ENCODE measurements at regions not wholly inside any gene's neighbourhood (a gene's known extent, or its start where the extent isn't known, plus 50 kb on each side); places are given as distances from the start of the nearest gene placed in this dataset.

DNA sequence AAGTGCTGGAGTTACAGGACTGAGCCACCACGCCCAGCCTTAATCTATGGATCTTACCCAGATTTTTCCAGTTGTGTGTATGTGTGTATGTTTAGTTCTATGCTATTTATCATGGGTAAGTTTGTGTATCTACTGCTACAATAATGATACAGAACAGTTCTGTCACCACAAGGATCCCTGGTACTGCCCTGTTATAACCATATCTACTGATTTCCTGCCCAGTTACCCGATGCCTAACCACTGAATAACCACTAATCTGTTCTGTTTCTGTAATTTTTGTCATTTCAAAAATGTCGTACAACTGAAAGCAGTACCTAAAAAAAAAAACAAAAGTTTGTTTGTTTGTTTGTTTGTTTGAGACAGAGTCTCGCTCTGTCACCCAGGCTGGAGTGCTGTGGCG lies 123.7 kb upstream of the RAP2B start:
- 79% methylated on average over 5 of the region's 5 CpGs for WGBS, 2 donors
- no peak overlapping the region for H3K4me3 ChIP-seq (ENCODE audit: low read depth in 1 of 2, low read length in 2 of 2)
- no peaks in the 10 kb centered on the region for H3K36me3 ChIP-seq (ENCODE audit: control insufficient read depth in 2 of 2, insufficient read depth in 2 of 2, low read length in 1 of 2)
- no peaks in the 10 kb centered on the region for H3K4me1 ChIP-seq (ENCODE audit: control insufficient read depth in 2 of 2, insufficient read depth in 2 of 2, low read length in 1 of 2)
- no peaks in the 10 kb centered on the region for H3K27me3 ChIP-seq (ENCODE audit: control insufficient read depth in 1 of 2, insufficient read depth in 2 of 2, low read length in 2 of 2)
- H3K27ac ChIP-seq (ENCODE audit: low read depth in 2 of 2, low read length in 1 of 2) = no peak overlapping the region
- H3K9me3 ChIP-seq (ENCODE audit: control insufficient read depth in 2 of 2, insufficient read depth in 1 of 2, low read depth in 1 of 2, low read length in 1 of 2) = no peaks in the 10 kb centered on the region

DNA sequence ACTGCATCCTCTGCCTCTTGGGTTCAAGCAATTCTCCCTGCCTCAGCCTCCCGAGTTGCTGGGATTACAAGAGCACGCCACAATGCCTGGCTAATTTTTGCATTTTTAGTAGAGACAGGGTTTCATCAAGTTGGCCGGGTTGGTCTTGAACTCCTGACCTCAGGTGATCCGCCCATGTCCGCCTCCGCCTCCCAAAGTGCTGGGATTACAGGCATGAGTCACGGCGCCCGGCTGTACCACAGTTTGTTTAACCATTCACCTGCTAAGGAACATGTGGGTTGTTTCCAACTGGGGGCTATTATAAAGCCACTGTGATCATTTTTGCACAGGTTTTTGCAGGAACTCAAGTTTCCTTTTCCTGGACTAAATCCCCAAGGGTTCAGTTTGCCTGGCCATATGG lies 123.2 kb upstream of the RAP2B start:
- H3K9me3 ChIP-seq (ENCODE audit: control insufficient read depth in 2 of 2, insufficient read depth in 1 of 2, low read depth in 1 of 2, low read length in 1 of 2) = no peaks in the 10 kb centered on the region
- WGBS, 2 donors = 30 to 42% methylated on average over 9 of the region's 9 CpGs
- no peaks in the 10 kb centered on the region for H3K4me1 ChIP-seq (ENCODE audit: control insufficient read depth in 2 of 2, insufficient read depth in 2 of 2, low read length in 1 of 2)

DNA sequence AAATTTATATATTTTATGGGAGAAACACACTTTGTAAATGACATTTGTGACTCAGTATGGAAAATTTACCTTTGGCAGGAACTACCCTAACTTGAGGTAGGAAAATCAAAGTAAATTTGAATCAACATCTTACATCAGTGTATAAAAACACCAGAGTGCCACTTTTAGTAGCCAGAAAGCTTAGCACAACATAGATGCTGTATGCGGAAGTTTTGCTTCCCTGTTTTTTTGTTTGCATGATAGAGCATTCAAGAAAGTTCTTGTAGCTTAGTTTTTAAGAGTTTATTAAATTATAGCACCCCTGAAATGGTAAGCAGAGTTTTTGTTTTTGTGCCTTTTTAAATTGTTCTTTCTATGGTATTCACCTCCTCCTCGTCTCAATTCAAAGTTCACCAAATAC lies 120.8 kb upstream of the RAP2B start:
- no peaks in the 10 kb centered on the region for H3K27me3 ChIP-seq (ENCODE audit: control insufficient read depth in 1 of 2, insufficient read depth in 2 of 2, low read length in 2 of 2)
- H3K4me3 ChIP-seq (ENCODE audit: low read depth in 1 of 2, low read length in 2 of 2) = no peak overlapping the region
- H3K9me3 ChIP-seq (ENCODE audit: control insufficient read depth in 2 of 2, insufficient read depth in 1 of 2, low read depth in 1 of 2, low read length in 1 of 2) = no peaks in the 10 kb centered on the region
- H3K27ac ChIP-seq (ENCODE audit: low read depth in 2 of 2, low read length in 1 of 2) = no peak overlapping the region
- WGBS, 2 donors = 91 to 93% methylated on average over 2 of the region's 2 CpGs
- no peaks in the 10 kb centered on the region for H3K36me3 ChIP-seq (ENCODE audit: control insufficient read depth in 2 of 2, insufficient read depth in 2 of 2, low read length in 1 of 2)
- H3K4me1 ChIP-seq (ENCODE audit: control insufficient read depth in 2 of 2, insufficient read depth in 2 of 2, low read length in 1 of 2) = no peaks in the 10 kb centered on the region

More for the DNA sequence above, 123.2 kb upstream of the RAP2B start:
- Histone ChIP-seq H3K36me3 (ENCODE audit: control insufficient read depth in 2 of 2, insufficient read depth in 2 of 2, low read length in 1 of 2) (no peaks in the 10 kb centered on the region), H3K4me3 (ENCODE audit: low read depth in 1 of 2, low read length in 2 of 2) (no peak overlapping the region), H3K27me3 (ENCODE audit: control insufficient read depth in 1 of 2, insufficient read depth in 2 of 2, low read length in 2 of 2) (no peaks in the 10 kb centered on the region), H3K27ac (ENCODE audit: low read depth in 2 of 2, low read length in 1 of 2) (no peak overlapping the region)

DNA sequence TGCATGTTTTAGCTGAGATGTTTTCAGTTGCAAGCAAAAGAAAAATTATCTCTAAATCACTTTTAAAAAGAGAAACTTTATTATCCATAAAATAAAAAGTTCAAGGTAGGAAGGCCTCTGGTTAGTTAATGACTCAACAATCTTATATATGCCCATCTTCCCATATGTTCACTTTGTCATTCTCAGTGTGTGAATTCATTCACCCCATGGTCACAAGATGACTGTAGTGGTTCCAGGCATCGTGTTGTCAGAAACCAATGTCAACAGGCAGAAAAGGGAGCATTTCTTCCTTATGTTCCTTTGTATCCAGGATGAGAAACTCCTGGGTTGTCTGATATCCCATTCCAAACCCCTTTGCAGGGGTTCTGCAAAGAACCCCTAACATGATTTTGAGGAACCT lies 119.9 kb upstream of the RAP2B start:
- Histone ChIP-seq H3K27me3 (ENCODE audit: control insufficient read depth in 1 of 2, insufficient read depth in 2 of 2, low read length in 2 of 2) (no peaks in the 10 kb centered on the region), H3K27ac (ENCODE audit: low read depth in 2 of 2, low read length in 1 of 2) (no peak overlapping the region), H3K4me1 (ENCODE audit: control insufficient read depth in 2 of 2, insufficient read depth in 2 of 2, low read length in 1 of 2) (no peaks in the 10 kb centered on the region), H3K4me3 (ENCODE audit: low read depth in 1 of 2, low read length in 2 of 2) (no peak overlapping the region), H3K36me3 (ENCODE audit: control insufficient read depth in 2 of 2, insufficient read depth in 2 of 2, low read length in 1 of 2) (no peaks in the 10 kb centered on the region), H3K9me3 (ENCODE audit: control insufficient read depth in 2 of 2, insufficient read depth in 1 of 2, low read depth in 1 of 2, low read length in 1 of 2) (no peaks in the 10 kb centered on the region)
- 73 to 88% methylated on average over 1 of the region's 1 CpG for WGBS, 2 donors

DNA sequence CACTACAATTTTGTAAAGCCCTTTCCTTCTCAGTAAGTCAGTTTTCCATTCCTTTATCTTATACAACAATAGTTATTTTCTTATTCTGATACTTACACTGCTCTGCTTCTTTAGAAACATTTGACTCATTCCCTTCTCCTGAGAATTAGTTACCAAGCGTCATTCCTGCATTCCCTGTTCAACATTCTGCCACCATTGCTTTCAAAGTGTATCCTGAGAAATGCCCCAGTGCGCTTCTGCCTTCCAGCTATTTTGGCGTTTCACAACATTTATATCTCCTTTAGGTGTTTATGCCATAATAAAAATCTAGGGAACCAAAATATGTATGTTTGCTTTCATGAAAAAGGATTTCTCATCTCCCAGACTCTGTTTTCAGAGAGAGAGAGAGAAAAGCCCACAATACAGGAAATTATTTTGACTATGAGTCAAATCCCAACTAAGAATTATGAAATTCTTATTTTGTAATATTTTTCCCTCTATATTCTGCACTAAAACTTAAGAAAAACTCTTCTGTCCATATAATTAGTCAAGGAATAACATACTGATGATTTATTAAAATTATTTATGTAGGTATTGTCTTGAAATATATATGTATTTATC lies 118.2 kb upstream of the RAP2B start:
- Histone ChIP-seq H3K27me3 (ENCODE audit: control insufficient read depth in 1 of 2, insufficient read depth in 2 of 2, low read length in 2 of 2) (no peaks in the 10 kb centered on the region), H3K36me3 (ENCODE audit: control insufficient read depth in 2 of 2, insufficient read depth in 2 of 2, low read length in 1 of 2) (no peaks in the 10 kb centered on the region), H3K9me3 (ENCODE audit: control insufficient read depth in 2 of 2, insufficient read depth in 1 of 2, low read depth in 1 of 2, low read length in 1 of 2) (no peaks in the 10 kb centered on the region), H3K4me1 (ENCODE audit: control insufficient read depth in 2 of 2, insufficient read depth in 2 of 2, low read length in 1 of 2) (no peaks in the 10 kb centered on the region), H3K4me3 (ENCODE audit: low read depth in 1 of 2, low read length in 2 of 2) (no peak overlapping the region), H3K27ac (ENCODE audit: low read depth in 2 of 2, low read length in 1 of 2) (no peak overlapping the region)
- 42 to 59% methylated on average over 3 of the region's 3 CpGs for WGBS, 2 donors

DNA sequence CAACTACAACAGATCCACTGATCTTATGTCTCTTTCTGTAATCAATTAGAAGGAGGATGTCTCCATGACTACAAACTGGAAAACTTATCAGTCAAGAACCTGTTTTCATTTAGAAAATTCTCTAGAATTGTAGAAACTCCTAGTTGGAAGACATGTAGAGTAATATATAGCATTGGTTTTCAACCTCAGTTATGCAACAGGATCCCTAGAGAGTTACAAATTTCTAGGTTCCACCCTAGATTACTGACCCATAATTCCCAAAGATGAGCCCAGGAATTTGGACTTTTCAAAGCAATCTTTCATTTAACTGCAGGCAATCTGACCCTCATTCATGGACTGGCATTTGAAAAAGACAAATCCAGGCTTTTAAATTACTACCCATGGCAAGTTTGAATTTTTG lies 116.9 kb upstream of the RAP2B start:
- Histone ChIP-seq H3K27me3 (ENCODE audit: control insufficient read depth in 1 of 2, insufficient read depth in 2 of 2, low read length in 2 of 2) (no peaks in the 10 kb centered on the region), H3K4me3 (ENCODE audit: low read depth in 1 of 2, low read length in 2 of 2) (no peak overlapping the region), H3K4me1 (ENCODE audit: control insufficient read depth in 2 of 2, insufficient read depth in 2 of 2, low read length in 1 of 2) (no peaks in the 10 kb centered on the region), H3K36me3 (ENCODE audit: control insufficient read depth in 2 of 2, insufficient read depth in 2 of 2, low read length in 1 of 2) (no peaks in the 10 kb centered on the region), H3K9me3 (ENCODE audit: control insufficient read depth in 2 of 2, insufficient read depth in 1 of 2, low read depth in 1 of 2, low read length in 1 of 2) (no peaks in the 10 kb centered on the region), H3K27ac (ENCODE audit: low read depth in 2 of 2, low read length in 1 of 2) (no peak overlapping the region)

DNA sequence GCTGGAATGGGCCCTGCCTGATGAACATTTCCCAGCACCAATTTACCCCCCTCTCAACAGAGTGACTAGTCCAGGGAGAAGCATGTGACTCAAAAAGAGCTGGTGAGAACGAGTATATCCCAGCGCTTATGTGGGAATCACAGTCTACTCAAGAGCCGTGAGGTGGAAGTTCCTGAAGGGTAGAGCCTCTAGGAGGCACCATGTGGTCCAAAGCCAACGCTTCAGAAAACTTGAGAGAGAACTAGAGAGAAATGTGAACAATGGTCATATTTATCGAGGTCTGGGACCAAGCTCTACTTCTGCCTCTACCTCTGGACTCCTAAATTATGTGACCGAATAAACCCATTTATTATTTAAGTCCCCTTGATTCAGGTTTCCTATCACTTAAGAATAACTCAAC lies 111.0 kb upstream of the RAP2B start:
- Histone ChIP-seq H3K9me3 (ENCODE audit: control insufficient read depth in 2 of 2, insufficient read depth in 1 of 2, low read depth in 1 of 2, low read length in 1 of 2) (no peaks in the 10 kb centered on the region), H3K27ac (ENCODE audit: low read depth in 2 of 2, low read length in 1 of 2) (peak overlapping the region; percentile 71 to 74), H3K4me1 (ENCODE audit: control insufficient read depth in 2 of 2, insufficient read depth in 2 of 2, low read length in 1 of 2) (no peaks in the 10 kb centered on the region), H3K36me3 (ENCODE audit: control insufficient read depth in 2 of 2, insufficient read depth in 2 of 2, low read length in 1 of 2) (no peaks in the 10 kb centered on the region), H3K27me3 (ENCODE audit: control insufficient read depth in 1 of 2, insufficient read depth in 2 of 2, low read length in 2 of 2) (no peaks in the 10 kb centered on the region), H3K4me3 (ENCODE audit: low read depth in 1 of 2, low read length in 2 of 2) (no peak overlapping the region)
- WGBS, 2 donors = 90 to 94% methylated on average over 6 of the region's 6 CpGs

DNA sequence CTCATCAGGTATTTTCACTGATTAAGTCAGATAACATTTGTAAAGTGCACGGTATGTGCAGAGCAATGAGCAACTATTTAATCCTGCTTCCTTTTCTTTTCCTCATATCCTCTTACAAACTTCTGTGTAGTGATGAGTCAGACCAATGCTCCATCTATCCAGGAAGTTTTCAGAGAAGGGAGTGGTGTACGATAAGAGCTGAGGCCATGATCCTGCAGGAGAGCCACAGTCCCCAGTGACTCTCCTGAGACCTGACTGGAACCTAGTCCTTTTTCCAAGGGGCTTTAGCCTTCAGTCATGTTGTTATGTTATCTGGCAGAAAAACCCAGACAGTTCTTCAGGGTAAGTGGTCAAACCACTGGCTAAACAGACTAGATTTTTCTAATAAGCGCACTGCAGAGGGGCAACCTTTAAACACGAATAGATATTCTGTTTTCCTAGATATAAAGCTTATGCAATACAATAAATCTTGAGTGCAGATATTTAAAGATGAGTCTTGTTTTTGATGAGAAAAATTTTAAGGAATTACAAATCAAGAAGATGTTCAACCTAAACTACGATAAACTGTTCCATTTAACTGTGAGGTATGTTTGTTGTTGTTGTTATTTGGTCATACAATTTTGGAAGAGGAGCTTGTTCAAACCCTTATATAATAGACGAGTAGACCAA lies 110.5 kb upstream of the RAP2B start:
- peak overlapping the region; percentile 88 to 95 for H3K27ac ChIP-seq (ENCODE audit: low read depth in 2 of 2, low read length in 1 of 2)
- H3K4me1 ChIP-seq (ENCODE audit: control insufficient read depth in 2 of 2, insufficient read depth in 2 of 2, low read length in 1 of 2) = no peaks in the 10 kb centered on the region
- no peaks in the 10 kb centered on the region for H3K36me3 ChIP-seq (ENCODE audit: control insufficient read depth in 2 of 2, insufficient read depth in 2 of 2, low read length in 1 of 2)
- 54 to 58% methylated on average over 6 of the region's 6 CpGs for WGBS, 2 donors
- H3K9me3 ChIP-seq (ENCODE audit: control insufficient read depth in 2 of 2, insufficient read depth in 1 of 2, low read depth in 1 of 2, low read length in 1 of 2) = no peaks in the 10 kb centered on the region
- no peaks in the 10 kb centered on the region for H3K27me3 ChIP-seq (ENCODE audit: control insufficient read depth in 1 of 2, insufficient read depth in 2 of 2, low read length in 2 of 2)
- H3K4me3 ChIP-seq (ENCODE audit: low read depth in 1 of 2, low read length in 2 of 2) = no peak overlapping the region

DNA sequence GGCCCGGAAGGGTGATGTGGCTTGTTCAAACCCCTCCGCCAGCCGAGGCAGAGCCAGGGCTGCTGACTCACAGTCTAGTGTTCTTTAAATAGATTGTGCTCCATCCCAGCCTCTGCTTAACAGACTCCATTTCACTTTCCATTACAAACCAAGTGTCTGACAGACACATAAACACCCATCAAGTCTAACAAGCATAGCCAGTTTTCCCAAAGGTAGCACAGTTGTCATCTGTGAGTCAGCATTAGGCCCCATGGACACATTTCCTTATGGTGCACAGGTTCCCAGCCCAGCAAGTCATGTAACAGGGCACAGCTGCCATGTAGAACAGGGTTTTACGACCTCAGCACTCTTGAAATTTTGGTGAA lies 109.9 kb upstream of the RAP2B start:
- no peaks in the 10 kb centered on the region for H3K36me3 ChIP-seq (ENCODE audit: control insufficient read depth in 2 of 2, insufficient read depth in 2 of 2, low read length in 1 of 2)
- no peaks in the 10 kb centered on the region for H3K4me1 ChIP-seq (ENCODE audit: control insufficient read depth in 2 of 2, insufficient read depth in 2 of 2, low read length in 1 of 2)
- peak overlapping the region; percentile 46 to 82 for H3K27ac ChIP-seq (ENCODE audit: low read depth in 2 of 2, low read length in 1 of 2)
- no peaks in the 10 kb centered on the region for H3K27me3 ChIP-seq (ENCODE audit: control insufficient read depth in 1 of 2, insufficient read depth in 2 of 2, low read length in 2 of 2)
- H3K4me3 ChIP-seq (ENCODE audit: low read depth in 1 of 2, low read length in 2 of 2) = no peak overlapping the region
- 29 to 31% methylated on average over 4 of the region's 4 CpGs for WGBS, 2 donors
- no peaks in the 10 kb centered on the region for H3K9me3 ChIP-seq (ENCODE audit: control insufficient read depth in 2 of 2, insufficient read depth in 1 of 2, low read depth in 1 of 2, low read length in 1 of 2)

DNA sequence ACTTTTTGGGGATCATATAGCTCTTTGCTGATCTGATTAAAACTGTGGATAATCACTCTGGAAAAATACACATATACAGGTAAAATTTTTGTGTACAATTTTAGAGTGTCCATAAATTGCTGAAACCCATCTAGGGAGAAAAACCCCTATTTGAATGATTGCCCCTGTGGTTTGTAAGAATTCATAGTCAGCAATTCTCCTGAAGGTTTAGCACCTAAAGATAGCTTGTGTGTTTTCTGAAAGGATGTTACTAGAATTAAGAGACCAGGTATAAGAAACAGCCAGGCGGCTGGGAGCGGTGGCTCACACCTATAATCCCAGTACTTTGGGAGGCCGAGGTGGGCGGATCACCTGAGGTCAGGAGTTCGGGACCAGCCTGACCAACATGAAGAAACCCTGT lies 106.8 kb upstream of the RAP2B start:
- no peaks in the 10 kb centered on the region for H3K4me1 ChIP-seq (ENCODE audit: control insufficient read depth in 2 of 2, insufficient read depth in 2 of 2, low read length in 1 of 2)
- no peaks in the 10 kb centered on the region for H3K36me3 ChIP-seq (ENCODE audit: control insufficient read depth in 2 of 2, insufficient read depth in 2 of 2, low read length in 1 of 2)
- H3K27me3 ChIP-seq (ENCODE audit: control insufficient read depth in 1 of 2, insufficient read depth in 2 of 2, low read length in 2 of 2) = no peaks in the 10 kb centered on the region
- WGBS, 2 donors = 77 to 80% methylated on average over 5 of the region's 5 CpGs
- H3K9me3 ChIP-seq (ENCODE audit: control insufficient read depth in 2 of 2, insufficient read depth in 1 of 2, low read depth in 1 of 2, low read length in 1 of 2) = no peaks in the 10 kb centered on the region
- no peak overlapping the region for H3K27ac ChIP-seq (ENCODE audit: low read depth in 2 of 2, low read length in 1 of 2)
- no peak overlapping the region for H3K4me3 ChIP-seq (ENCODE audit: low read depth in 1 of 2, low read length in 2 of 2)
